ENCODE measurements at regions not wholly inside any gene's neighbourhood (a gene's known extent, or its start where the extent isn't known, plus 50 kb on each side); places are given as distances from the start of the nearest gene placed in this dataset.

GRCh38 chr2:157068237-157068636, 189.3 kb upstream of the GALNT5 start:
- no peak for DNase-seq

GRCh38 chr2:157075924-157076323, 181.6 kb upstream of the GALNT5 start:
- DNase-seq = no peak

GRCh38 chr2:157076526-157077161, 180.9 kb upstream of the GALNT5 start:
- DNase-seq = no peak

GRCh38 chr2:157077753-157078350, 179.7 kb upstream of the GALNT5 start:
- DNase-seq = no peak

GRCh38 chr2:157082950-157083349, 174.6 kb upstream of the GALNT5 start:
- no peak for DNase-seq

GRCh38 chr2:157085522-157085921, 172.0 kb upstream of the GALNT5 start:
- no peak for DNase-seq

- DNase-seq = no peak
These were observed 170.0 kb upstream of the GALNT5 start for GRCh38 chr2:157087373-157088002.

GRCh38 chr2:157093666-157094065, 163.8 kb upstream of the GALNT5 start:
- DNase-seq = no peak

- no peak for DNase-seq
These were observed 152.1 kb upstream of the GALNT5 start for GRCh38 chr2:157105372-157105771.

- no peak for DNase-seq
These were observed 150.6 kb upstream of the GALNT5 start for GRCh38 chr2:157106950-157107349.

GRCh38 chr2:157107460-157107859, 150.0 kb upstream of the GALNT5 start:
- no peak for DNase-seq

- DNase-seq = peak; percentile 32 to 57
These were observed 149.6 kb upstream of the GALNT5 start for GRCh38 chr2:157107877-157108276.

GRCh38 chr2:157122776-157123175, 134.7 kb upstream of the GALNT5 start:
- no peak for DNase-seq

- no peak for DNase-seq
These were observed 132.8 kb upstream of the GALNT5 start for GRCh38 chr2:157124731-157125130.

GRCh38 chr2:157125685-157126084, 131.8 kb upstream of the GALNT5 start:
- no peak for DNase-seq

GRCh38 chr2:157127249-157128012, 130.1 kb upstream of the GALNT5 start:
- DNase-seq = no peak

- DNase-seq = no peak
These were observed 113.6 kb upstream of the GALNT5 start for GRCh38 chr2:157143901-157144300.

- no peak for DNase-seq
These were observed 108.2 kb upstream of the GALNT5 start for GRCh38 chr2:157149270-157149669.

GRCh38 chr2:157150747-157151146, 106.8 kb upstream of the GALNT5 start:
- no peak for DNase-seq

- no peak for DNase-seq
These were observed 105.1 kb upstream of the GALNT5 start for GRCh38 chr2:157152362-157152761.

- no peak for DNase-seq
These were observed 101.5 kb upstream of the GALNT5 start for GRCh38 chr2:157155992-157156391.

- DNase-seq = no peak
These were observed 99.4 kb upstream of the GALNT5 start for GRCh38 chr2:157158111-157158510.

GRCh38 chr2:157159221-157159934, 98.1 kb upstream of the GALNT5 start:
- DNase-seq = no peak
